ENCODE measurements at regions not wholly inside any gene's neighbourhood (a gene's known extent, or its start where the extent isn't known, plus 50 kb on each side); places are given as distances from the start of the nearest gene placed in this dataset.
A peak's percentile ranks its signal among the peaks of the same experiment; 100 is the strongest.

DNA sequence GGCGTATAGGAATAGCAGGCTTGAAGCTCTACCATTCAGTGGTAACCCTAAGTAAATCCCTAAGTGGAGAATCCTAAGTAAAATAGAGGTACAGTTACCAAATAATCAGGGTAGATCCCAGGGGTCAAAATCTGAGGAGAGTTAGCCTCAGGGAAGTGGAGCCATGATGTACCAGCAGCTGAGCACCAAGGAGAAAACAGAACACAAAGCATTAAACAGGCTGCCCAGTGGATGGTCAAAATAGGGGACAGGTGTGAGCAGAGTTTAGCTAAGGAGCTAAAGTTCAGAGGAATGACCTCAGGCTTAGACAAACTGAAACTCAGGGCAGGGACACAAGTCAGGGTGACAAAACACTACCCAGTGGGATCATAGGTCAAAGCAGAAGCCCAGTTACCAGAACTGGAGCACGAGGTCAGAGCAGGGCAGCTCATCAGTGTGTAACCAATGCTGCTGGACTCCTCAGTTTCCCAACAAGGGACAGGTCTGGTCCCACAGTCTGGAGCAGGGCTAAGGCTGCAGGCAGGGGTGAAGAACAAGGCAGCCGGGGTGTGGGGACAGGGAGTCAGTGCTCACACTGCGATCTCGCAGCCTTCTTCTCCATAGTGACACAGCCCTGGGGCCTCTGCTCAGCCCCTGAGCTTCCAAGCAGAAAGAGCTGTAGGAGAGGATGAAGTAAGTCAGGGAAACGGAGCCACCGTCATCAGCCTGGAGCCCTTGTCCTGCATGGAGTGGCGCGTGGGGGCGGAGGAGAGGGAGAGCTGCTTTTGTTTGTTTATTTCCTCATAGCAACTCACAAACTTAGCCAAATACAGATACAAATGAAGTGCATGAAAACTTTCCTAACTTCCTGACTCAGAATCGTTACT lies 264.0 kb downstream of the MREG start (continued):
- TF ChIP-seq CC2D1A (CRISPR knock-in tag; IDR thresholded peaks at IDR 0.05): peak; percentile 16; the same call in 1 of the 2 replicates
- TF ChIP-seq ZMYM3 (CRISPR knock-in tag; IDR thresholded peaks at IDR 0.05): peak; percentile 98
- TF ChIP-seq SKI (IDR thresholded peaks at IDR 0.05; ENCODE audit: partially characterized antibody): peak; percentile 64
- TF ChIP-seq ZNF33B (CRISPR knock-in tag; IDR thresholded peaks at IDR 0.05): peak; percentile 88; the same call in 1 of the 2 replicates
- peak; percentile 94; the same call in 1 of the 2 replicates for TF ChIP-seq CBX5 (CRISPR knock-in tag; IDR thresholded peaks at IDR 0.05; ENCODE audit: borderline replicate concordance)
- peak; percentile 97 for TF ChIP-seq ZIK1 (CRISPR knock-in tag; IDR thresholded peaks at IDR 0.05; ENCODE audit: borderline replicate concordance, low read depth)
- TF ChIP-seq SRSF4 (IDR thresholded peaks at IDR 0.05; ENCODE audit: low read depth, low read length, poor library complexity, severe bottlenecking): no peak
- TF ChIP-seq ZNF225 (CRISPR knock-in tag; IDR thresholded peaks at IDR 0.05): peak; percentile 88
- TF ChIP-seq NCOR1 (IDR thresholded peaks at IDR 0.05; ENCODE audit: borderline replicate concordance, low read length): peak; percentile 86; the same call in 1 of the 2 replicates
- TF ChIP-seq, protein P1, sequence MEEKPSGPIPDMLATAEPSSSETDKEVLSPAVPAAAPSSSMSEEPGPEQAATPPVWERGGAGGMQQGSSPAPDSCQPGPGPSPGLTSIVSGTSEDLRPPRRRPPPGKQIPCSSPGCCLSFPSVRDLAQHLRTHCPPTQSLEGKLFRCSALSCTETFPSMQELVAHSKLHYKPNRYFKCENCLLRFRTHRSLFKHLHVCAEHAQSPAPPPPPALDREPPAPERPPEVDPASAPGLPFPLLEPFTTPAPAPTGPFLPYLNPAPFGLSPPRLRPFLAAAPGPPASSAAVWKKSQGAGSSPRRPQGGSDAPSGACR (CRISPR knock-in tag; IDR thresholded peaks at IDR 0.05): peak; percentile 95; the same call in 1 of the 2 replicates
- TF ChIP-seq DMAP1 (CRISPR knock-in tag; IDR thresholded peaks at IDR 0.05): peak; percentile 84
- TF ChIP-seq NR3C1 (CRISPR knock-in tag; IDR thresholded peaks at IDR 0.05): no peak
- no peak for TF ChIP-seq PAF1 (CRISPR knock-in tag; IDR thresholded peaks at IDR 0.05)
- peak; percentile 89 for TF ChIP-seq HIVEP1 (CRISPR knock-in tag; IDR thresholded peaks at IDR 0.05)
- peak; percentile 89 for TF ChIP-seq ZNF782 (CRISPR knock-in tag; IDR thresholded peaks at IDR 0.05; ENCODE audit: borderline replicate concordance)
- no peak for TF ChIP-seq SETDB1 (CRISPR knock-in tag; IDR thresholded peaks at IDR 0.05; ENCODE audit: borderline replicate concordance)
- peak; percentile 93 for TF ChIP-seq MED8 (CRISPR knock-in tag; IDR thresholded peaks at IDR 0.05; ENCODE audit: insufficient replicate concordance)
- TF ChIP-seq BHLHE40 (IDR thresholded peaks at IDR 0.05; ENCODE audit: low read length): no peak
- TF ChIP-seq, protein P2, sequence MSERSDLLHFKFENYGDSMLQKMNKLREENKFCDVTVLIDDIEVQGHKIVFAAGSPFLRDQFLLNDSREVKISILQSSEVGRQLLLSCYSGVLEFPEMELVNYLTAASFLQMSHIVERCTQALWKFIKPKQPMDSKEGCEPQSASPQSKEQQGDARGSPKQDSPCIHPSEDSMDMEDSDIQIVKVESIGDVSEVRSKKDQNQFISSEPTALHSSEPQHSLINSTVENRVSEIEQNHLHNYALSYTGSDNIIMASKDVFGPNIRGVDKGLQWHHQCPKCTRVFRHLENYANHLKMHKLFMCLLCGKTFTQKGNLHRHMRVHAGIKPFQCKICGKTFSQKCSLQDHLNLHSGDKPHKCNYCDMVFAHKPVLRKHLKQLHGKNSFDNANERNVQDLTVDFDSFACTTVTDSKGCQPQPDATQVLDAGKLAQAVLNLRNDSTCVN (CRISPR knock-in tag; IDR thresholded peaks at IDR 0.05; ENCODE audit: borderline replicate concordance): peak; percentile 91
- TF ChIP-seq POGZ (CRISPR knock-in tag; IDR thresholded peaks at IDR 0.05): peak; percentile 100
- TF ChIP-seq, protein P3, sequence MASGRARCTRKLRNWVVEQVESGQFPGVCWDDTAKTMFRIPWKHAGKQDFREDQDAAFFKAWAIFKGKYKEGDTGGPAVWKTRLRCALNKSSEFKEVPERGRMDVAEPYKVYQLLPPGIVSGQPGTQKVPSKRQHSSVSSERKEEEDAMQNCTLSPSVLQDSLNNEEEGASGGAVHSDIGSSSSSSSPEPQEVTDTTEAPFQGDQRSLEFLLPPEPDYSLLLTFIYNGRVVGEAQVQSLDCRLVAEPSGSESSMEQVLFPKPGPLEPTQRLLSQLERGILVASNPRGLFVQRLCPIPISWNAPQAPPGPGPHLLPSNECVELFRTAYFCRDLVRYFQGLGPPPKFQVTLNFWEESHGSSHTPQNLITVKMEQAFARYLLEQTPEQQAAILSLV (CRISPR knock-in tag; IDR thresholded peaks at IDR 0.05; ENCODE audit: borderline replicate concordance): peak; percentile 89; the same call in 1 of the 2 replicates
- peak; percentile 80 for TF ChIP-seq THAP11 (CRISPR knock-in tag; IDR thresholded peaks at IDR 0.05)
- no peak for TF ChIP-seq CREB1 (IDR thresholded peaks at IDR 0.05)
- TF ChIP-seq CREB1 (CRISPR knock-in tag; IDR thresholded peaks at IDR 0.05): peak; percentile 57; the same call in 1 of the 2 replicates
- peak; percentile 84 for TF ChIP-seq KAT7 (CRISPR knock-in tag; IDR thresholded peaks at IDR 0.05; ENCODE audit: borderline replicate concordance)
- peak; percentile 54; the same call in 1 of the 2 replicates for TF ChIP-seq RFX1 (IDR thresholded peaks at IDR 0.05)
- TF ChIP-seq FLYWCH1 (CRISPR knock-in tag; IDR thresholded peaks at IDR 0.05): no peak
- 0 out of 2 replicates have a peak, but pooled peaks have one; percentile 79 for TF ChIP-seq ARHGAP35 (CRISPR knock-in tag; IDR thresholded peaks at IDR 0.05; ENCODE audit: borderline replicate concordance)
- TF ChIP-seq ZNF382 (CRISPR knock-in tag; IDR thresholded peaks at IDR 0.05; ENCODE audit: borderline replicate concordance): no peak
- TF ChIP-seq RBFOX2 (IDR thresholded peaks at IDR 0.05; ENCODE audit: low read depth, low read length): peak; percentile 50; the same call in 1 of the 2 replicates

All from HepG2 (cell line).